ENCODE measurements at regions not wholly inside any gene's neighbourhood (a gene's known extent, or its start where the extent isn't known, plus 50 kb on each side); places are given as distances from the start of the nearest gene placed in this dataset.

DNA sequence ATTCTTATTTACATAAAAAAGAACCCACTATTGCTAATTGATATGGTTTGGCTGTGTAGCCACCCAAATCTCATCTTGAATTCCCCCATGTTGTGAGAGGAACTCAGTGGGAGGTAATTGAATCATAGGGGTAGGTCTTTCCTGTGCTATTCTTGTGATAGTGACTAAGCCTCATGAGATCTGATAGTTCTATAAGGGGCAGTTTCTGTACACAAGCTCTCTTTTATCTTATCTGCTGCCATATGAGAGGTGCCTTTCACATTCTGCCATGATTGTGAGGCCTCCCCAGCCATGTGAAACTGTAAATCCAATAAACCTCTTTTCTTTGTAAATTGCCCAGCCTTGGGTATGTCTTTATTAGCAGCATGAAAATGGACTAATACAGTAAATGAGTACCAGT, 58.2 kb upstream of the PRR16 start:
- TF ChIP-seq, protein P1, sequence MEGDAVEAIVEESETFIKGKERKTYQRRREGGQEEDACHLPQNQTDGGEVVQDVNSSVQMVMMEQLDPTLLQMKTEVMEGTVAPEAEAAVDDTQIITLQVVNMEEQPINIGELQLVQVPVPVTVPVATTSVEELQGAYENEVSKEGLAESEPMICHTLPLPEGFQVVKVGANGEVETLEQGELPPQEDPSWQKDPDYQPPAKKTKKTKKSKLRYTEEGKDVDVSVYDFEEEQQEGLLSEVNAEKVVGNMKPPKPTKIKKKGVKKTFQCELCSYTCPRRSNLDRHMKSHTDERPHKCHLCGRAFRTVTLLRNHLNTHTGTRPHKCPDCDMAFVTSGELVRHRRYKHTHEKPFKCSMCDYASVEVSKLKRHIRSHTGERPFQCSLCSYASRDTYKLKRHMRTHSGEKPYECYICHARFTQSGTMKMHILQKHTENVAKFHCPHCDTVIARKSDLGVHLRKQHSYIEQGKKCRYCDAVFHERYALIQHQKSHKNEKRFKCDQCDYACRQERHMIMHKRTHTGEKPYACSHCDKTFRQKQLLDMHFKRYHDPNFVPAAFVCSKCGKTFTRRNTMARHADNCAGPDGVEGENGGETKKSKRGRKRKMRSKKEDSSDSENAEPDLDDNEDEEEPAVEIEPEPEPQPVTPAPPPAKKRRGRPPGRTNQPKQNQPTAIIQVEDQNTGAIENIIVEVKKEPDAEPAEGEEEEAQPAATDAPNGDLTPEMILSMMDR (IDR thresholded peaks at IDR 0.05) = no peak
- TF ChIP-seq POLR2A (IDR thresholded peaks at IDR 0.05) = no peak
